ENCODE measurements at regions not wholly inside any gene's neighbourhood (a gene's known extent, or its start where the extent isn't known, plus 50 kb on each side); places are given as distances from the start of the nearest gene placed in this dataset.
"Not testable (repeated sequence)": the region's sequence is repeated elsewhere in the genome, so short reads cannot be mapped to it uniquely, and the experiment has no call there.

- H3K36me3 ChIP-seq (ENCODE audit: control insufficient read depth in 2 of 3, insufficient read depth in 3 of 3, low read length in 3 of 3); intact Hi-C loops (cut with micrococcal nuclease); CTCF ChIA-PET; POLR2A ChIA-PET; ATAC-seq; H3K27me3 ChIP-seq (ENCODE audit: control insufficient read depth in 2 of 2, insufficient read depth in 2 of 2, low read length in 2 of 2); H3K4me3 ChIP-seq (ENCODE audit: low read length); H3K27ac ChIP-seq (ENCODE audit: low read depth, low read length); H3K4me3 Mint-ChIP-seq; H3K9me3 Mint-ChIP-seq; H3K27ac Mint-ChIP-seq; H3K4me1 Mint-ChIP-seq; DNase-seq; H3K4me1 ChIP-seq (ENCODE audit: control insufficient read depth in 2 of 2, insufficient read depth in 2 of 2, low read length in 2 of 2); H3K36me3 Mint-ChIP-seq; H3K9me3 ChIP-seq (ENCODE audit: control insufficient read depth in 2 of 3, low read length in 3 of 3): not testable (repeated sequence)
- peaks cover 0 to 16% (median 3%) of the 10 kb centered on the region in 5 donors for H3K27me3 Mint-ChIP-seq
Observed at GRCh38 chr11:69590088-69590487, 50.9 kb upstream of the CCND1 start.

Measured in naive thymus-derived CD4-positive, alpha-beta T cell (primary cell).